HepG2 (cell line): ENCODE measurements at regions not wholly inside any gene's neighbourhood (a gene's known extent, or its start where the extent isn't known, plus 50 kb on each side); places are given as distances from the start of the nearest gene placed in this dataset.

ENCODE experiments used
- ATF1 ChIP-seq: IDR thresholded peaks from 2 replicates; pipeline ENCODE4 v1.6.1; 2016; ENCODE audit warnings: mild to moderate bottlenecking, control low read depth
- CENPT ChIP-seq: sonication (generic); formaldehyde crosslinking; IDR thresholded peaks from 2 replicates; pipeline ENCODE4 v1.8.0; 2022; ENCODE audit warnings: low read depth, mild to moderate bottlenecking, moderate library complexity, missing genetic modification reagents
- DPF2 ChIP-seq: sonication (generic); formaldehyde crosslinking; IDR thresholded peaks from 2 replicates; pipeline ENCODE4 v1.4.0; 2020; ENCODE audit warnings: mild to moderate bottlenecking, low read depth, missing genetic modification reagents, borderline replicate concordance
- GABPB1 ChIP-seq: IDR thresholded peaks from 2 replicates; pipeline ENCODE4 v1.6.1; 2016; ENCODE audit warnings: mild to moderate bottlenecking, missing genetic modification reagents, moderate library complexity, missing compliant biosample characterization
- HIVEP1 ChIP-seq: sonication (generic); formaldehyde crosslinking; IDR thresholded peaks from 2 replicates; pipeline ENCODE4 v1.4.0; 2020; ENCODE audit warnings: mild to moderate bottlenecking, missing genetic modification reagents
- HOXA9 ChIP-seq: sonication (generic); formaldehyde crosslinking; IDR thresholded peaks from 2 replicates; pipeline ENCODE4 v1.8.1; 2022; ENCODE audit warnings: missing genetic modification reagents, mild to moderate bottlenecking, moderate library complexity, borderline replicate concordance
- JDP2 ChIP-seq: sonication (generic); formaldehyde crosslinking; IDR thresholded peaks from 2 replicates; pipeline ENCODE4 v1.8.1; 2022; ENCODE audit warnings: missing genetic modification reagents, borderline replicate concordance
- KAT8 ChIP-seq: IDR thresholded peaks from 2 replicates; pipeline ENCODE4 v1.6.1; 2016; ENCODE audit warnings: missing genetic modification reagents, missing compliant biosample characterization
- NCOA5 ChIP-seq: sonication (generic); formaldehyde crosslinking; IDR thresholded peaks from 2 replicates; pipeline ENCODE4 v1.4.0; 2020; ENCODE audit warnings: missing genetic modification reagents
- RCOR2 ChIP-seq: IDR thresholded peaks from 2 replicates; pipeline ENCODE4 v1.6.1; 2016; ENCODE audit warnings: missing biosample characterization, missing genetic modification reagents
- RNF2 ChIP-seq: fragments of 450-650 bp; conservative IDR thresholded peaks from 2 replicates; pipeline ENCODE4 v1.6.1; 2016; ENCODE audit warnings: low read depth
- SMC3 ChIP-seq: IDR thresholded peaks from 2 replicates; pipeline ENCODE4 v1.6.1; 2011; ENCODE audit warnings: low read length, improper control_type of control experiment
- SRSF1 ChIP-seq: fragments of 200-400 bp; formaldehyde crosslinking; optimal IDR thresholded peaks from 2 replicates; pipeline ENCODE3; 2017; ENCODE audit warnings: mild to moderate bottlenecking, low read depth, low read length, moderate library complexity
- TARDBP ChIP-seq: sonication (generic); formaldehyde crosslinking; IDR thresholded peaks from 2 replicates; pipeline ENCODE4 v1.8.0; 2022; ENCODE audit warnings: mild to moderate bottlenecking, missing genetic modification reagents
- THAP11 ChIP-seq: IDR thresholded peaks from 2 replicates; pipeline ENCODE4 v1.6.1; 2016; ENCODE audit warnings: missing biosample characterization, missing genetic modification reagents
- ZFAT ChIP-seq: sonication (generic); formaldehyde crosslinking; conservative IDR thresholded peaks from 2 replicates; pipeline ENCODE4 v1.8.1; 2023; ENCODE audit warnings: missing genetic modification reagents, inconsistent platforms
- ZNF547 ChIP-seq: sonication (generic); formaldehyde crosslinking; IDR thresholded peaks from 2 replicates; pipeline ENCODE4 v1.5.1; 2020; ENCODE audit warnings: mild to moderate bottlenecking, missing genetic modification reagents
- TF ChIP-seq, protein P1 (sequence below): sonication (generic); formaldehyde crosslinking; IDR thresholded peaks from 2 replicates; pipeline ENCODE4 v1.8.1; 2023; ENCODE audit warnings: mild to moderate bottlenecking, missing genetic modification reagents, borderline replicate concordance
- TF ChIP-seq, protein P2 (sequence below): sonication (generic); formaldehyde crosslinking; IDR thresholded peaks from 2 replicates; pipeline ENCODE4 v1.4.0; 2020; ENCODE audit warnings: missing genetic modification reagents, borderline replicate concordance
- TF ChIP-seq, protein P3 (sequence below): sonication (generic); formaldehyde crosslinking; conservative IDR thresholded peaks from 2 replicates; pipeline ENCODE4 v1.8.0; 2022; ENCODE audit warnings: low read depth, missing genetic modification reagents
- TF ChIP-seq, protein P4 (sequence below): sonication (generic); formaldehyde crosslinking; IDR thresholded peaks from 2 replicates; pipeline ENCODE4 v1.5.0; 2020; ENCODE audit warnings: missing genetic modification reagents, mild to moderate bottlenecking, borderline replicate concordance
- TF ChIP-seq, protein P5 (sequence below): sonication (generic); formaldehyde crosslinking; IDR thresholded peaks from 2 replicates; pipeline ENCODE4 v1.4.0; 2020; ENCODE audit warnings: missing genetic modification reagents, mild to moderate bottlenecking, borderline replicate concordance
- TF ChIP-seq, protein P6 (sequence below): sonication (generic); formaldehyde crosslinking; IDR thresholded peaks from 2 replicates; pipeline ENCODE4 v1.4.0; 2020; ENCODE audit warnings: low read depth, mild to moderate bottlenecking, missing genetic modification reagents

DNA sequence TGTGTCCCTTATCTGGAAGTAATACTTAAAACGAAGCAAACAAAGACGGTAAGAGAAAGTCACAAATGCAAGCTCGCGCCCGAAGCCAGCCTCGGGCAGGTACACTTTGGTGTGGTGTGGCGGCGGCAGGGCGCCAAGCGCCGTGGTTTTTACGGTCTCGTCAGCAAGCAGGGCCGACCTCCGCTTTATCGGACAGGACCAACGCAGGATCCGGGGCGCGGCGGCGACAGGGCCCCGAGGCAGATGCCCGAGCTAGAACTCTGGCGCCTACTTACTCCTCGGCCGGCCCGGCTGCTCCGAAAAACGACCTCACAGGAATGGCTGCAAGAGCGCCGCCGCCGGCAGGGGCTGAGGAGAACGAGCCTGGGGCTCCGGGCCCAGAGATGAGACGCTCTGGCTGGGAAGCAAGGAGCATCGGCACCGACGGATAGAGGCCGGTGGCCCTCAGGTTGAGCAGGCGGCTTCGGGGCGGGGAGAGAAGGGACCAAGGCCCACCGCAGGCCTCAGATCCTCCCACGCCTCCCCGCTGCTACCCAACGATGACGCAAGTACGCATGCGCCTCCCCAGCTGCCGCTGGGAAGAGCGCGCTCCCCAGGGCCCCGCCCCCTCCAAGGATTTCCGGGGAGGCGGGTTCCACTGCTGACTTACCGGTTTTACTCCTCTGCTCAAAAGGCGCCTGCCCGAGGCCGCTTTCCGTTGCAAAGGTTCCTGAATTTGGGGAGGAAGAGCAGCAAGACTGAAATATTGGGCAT is 60.6 kb downstream of the FAM217A start (continued):
- no peak for TF ChIP-seq HOXA9
- peak; percentile 71 for TF ChIP-seq RNF2
- TF ChIP-seq SMC3, result no peak
- TF ChIP-seq ZFAT (CRISPR knock-in tag), result peak; percentile 80; the same call in 1 of the 2 replicates
- no peak for TF ChIP-seq NCOA5 (CRISPR knock-in tag)
- TF ChIP-seq ZNF547 (CRISPR knock-in tag), result peak; percentile 94
- TF ChIP-seq, protein P1, sequence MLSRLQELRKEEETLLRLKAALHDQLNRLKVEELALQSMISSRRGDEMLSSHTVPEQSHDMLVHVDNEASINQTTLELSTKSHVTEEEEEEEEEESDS (CRISPR knock-in tag), result peak; percentile 94; the same call in 1 of the 2 replicates
- TF ChIP-seq GABPB1 (CRISPR knock-in tag), result peak; percentile 91
- peak; percentile 90 for TF ChIP-seq SRSF1
- TF ChIP-seq ATF1 (CRISPR knock-in tag), result peak; percentile 69
- TF ChIP-seq CENPT (CRISPR knock-in tag), result no peak
- TF ChIP-seq THAP11 (CRISPR knock-in tag), result peak; percentile 85
- TF ChIP-seq, protein P2, sequence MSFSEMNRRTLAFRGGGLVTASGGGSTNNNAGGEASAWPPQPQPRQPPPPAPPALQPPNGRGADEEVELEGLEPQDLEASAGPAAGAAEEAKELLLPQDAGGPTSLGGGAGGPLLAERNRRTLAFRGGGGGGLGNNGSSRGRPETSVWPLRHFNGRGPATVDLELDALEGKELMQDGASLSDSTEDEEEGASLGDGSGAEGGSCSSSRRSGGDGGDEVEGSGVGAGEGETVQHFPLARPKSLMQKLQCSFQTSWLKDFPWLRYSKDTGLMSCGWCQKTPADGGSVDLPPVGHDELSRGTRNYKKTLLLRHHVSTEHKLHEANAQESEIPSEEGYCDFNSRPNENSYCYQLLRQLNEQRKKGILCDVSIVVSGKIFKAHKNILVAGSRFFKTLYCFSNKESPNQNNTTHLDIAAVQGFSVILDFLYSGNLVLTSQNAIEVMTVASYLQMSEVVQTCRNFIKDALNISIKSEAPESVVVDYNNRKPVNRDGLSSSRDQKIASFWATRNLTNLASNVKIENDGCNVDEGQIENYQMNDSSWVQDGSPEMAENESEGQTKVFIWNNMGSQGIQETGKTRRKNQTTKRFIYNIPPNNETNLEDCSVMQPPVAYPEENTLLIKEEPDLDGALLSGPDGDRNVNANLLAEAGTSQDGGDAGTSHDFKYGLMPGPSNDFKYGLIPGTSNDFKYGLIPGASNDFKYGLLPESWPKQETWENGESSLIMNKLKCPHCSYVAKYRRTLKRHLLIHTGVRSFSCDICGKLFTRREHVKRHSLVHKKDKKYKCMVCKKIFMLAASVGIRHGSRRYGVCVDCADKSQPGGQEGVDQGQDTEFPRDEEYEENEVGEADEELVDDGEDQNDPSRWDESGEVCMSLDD (CRISPR knock-in tag), result peak; percentile 68; the same call in 1 of the 2 replicates
- TF ChIP-seq, protein P3, sequence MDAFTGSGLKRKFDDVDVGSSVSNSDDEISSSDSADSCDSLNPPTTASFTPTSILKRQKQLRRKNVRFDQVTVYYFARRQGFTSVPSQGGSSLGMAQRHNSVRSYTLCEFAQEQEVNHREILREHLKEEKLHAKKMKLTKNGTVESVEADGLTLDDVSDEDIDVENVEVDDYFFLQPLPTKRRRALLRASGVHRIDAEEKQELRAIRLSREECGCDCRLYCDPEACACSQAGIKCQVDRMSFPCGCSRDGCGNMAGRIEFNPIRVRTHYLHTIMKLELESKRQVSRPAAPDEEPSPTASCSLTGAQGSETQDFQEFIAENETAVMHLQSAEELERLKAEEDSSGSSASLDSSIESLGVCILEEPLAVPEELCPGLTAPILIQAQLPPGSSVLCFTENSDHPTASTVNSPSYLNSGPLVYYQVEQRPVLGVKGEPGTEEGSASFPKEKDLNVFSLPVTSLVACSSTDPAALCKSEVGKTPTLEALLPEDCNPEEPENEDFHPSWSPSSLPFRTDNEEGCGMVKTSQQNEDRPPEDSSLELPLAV (CRISPR knock-in tag), result no peak
- TF ChIP-seq DPF2 (CRISPR knock-in tag), result no peak
- no peak for TF ChIP-seq JDP2 (CRISPR knock-in tag)
- peak; percentile 85 for TF ChIP-seq TARDBP (CRISPR knock-in tag)
- TF ChIP-seq RCOR2 (CRISPR knock-in tag), result 0 out of 2 replicates have a peak, but pooled peaks have one; percentile 41
- peak; percentile 94 for TF ChIP-seq HIVEP1
- TF ChIP-seq, protein P4, sequence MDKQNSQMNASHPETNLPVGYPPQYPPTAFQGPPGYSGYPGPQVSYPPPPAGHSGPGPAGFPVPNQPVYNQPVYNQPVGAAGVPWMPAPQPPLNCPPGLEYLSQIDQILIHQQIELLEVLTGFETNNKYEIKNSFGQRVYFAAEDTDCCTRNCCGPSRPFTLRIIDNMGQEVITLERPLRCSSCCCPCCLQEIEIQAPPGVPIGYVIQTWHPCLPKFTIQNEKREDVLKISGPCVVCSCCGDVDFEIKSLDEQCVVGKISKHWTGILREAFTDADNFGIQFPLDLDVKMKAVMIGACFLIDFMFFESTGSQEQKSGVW, result peak; percentile 63; the same call in 1 of the 2 replicates
- TF ChIP-seq, protein P5, sequence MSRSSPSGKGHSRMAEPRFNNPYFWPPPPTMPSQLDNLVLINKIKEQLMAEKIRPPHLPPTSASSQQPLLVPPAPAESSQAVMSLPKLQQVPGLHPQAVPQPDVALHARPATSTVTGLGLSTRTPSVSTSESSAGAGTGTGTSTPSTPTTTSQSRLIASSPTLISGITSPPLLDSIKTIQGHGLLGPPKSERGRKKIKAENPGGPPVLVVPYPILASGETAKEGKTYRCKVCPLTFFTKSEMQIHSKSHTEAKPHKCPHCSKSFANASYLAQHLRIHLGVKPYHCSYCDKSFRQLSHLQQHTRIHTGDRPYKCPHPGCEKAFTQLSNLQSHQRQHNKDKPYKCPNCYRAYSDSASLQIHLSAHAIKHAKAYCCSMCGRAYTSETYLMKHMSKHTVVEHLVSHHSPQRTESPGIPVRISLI (CRISPR knock-in tag), result peak; percentile 72; the same call in 1 of the 2 replicates
- peak; percentile 90 for TF ChIP-seq KAT8
- TF ChIP-seq, protein P6, sequence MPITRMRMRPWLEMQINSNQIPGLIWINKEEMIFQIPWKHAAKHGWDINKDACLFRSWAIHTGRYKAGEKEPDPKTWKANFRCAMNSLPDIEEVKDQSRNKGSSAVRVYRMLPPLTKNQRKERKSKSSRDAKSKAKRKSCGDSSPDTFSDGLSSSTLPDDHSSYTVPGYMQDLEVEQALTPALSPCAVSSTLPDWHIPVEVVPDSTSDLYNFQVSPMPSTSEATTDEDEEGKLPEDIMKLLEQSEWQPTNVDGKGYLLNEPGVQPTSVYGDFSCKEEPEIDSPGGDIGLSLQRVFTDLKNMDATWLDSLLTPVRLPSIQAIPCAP (CRISPR knock-in tag), result peak; percentile 89; the same call in 1 of the 2 replicates
